ENCODE measurements at regions not wholly inside any gene's neighbourhood (a gene's known extent, or its start where the extent isn't known, plus 50 kb on each side); places are given as distances from the start of the nearest gene placed in this dataset.

- DNase-seq (ENCODE audit: low read depth, low spot score): no peak
- TF ChIP-seq CTCF (IDR thresholded peaks at IDR 0.05; ENCODE audit: low read depth, low read length): no peak
- in situ Hi-C loops (cut with HindIII; ENCODE audit: low sequenced_read_pairs): no loop called here
- no peak overlapping the region for H3K4me3 ChIP-seq (ENCODE audit: low read depth, low read length)
Measured at GRCh38 chr5:5699062-5699461, 276.6 kb downstream of the ICE1 start.

GRCh38 chr5:5695266-5695665 lies 272.8 kb downstream of the ICE1 start:
- no peak for TF ChIP-seq CTCF (IDR thresholded peaks at IDR 0.05; ENCODE audit: low read depth, low read length)
- in situ Hi-C loops (cut with HindIII; ENCODE audit: low sequenced_read_pairs): no loop called here

GRCh38 chr5:5688925-5689310 lies 266.4 kb downstream of the ICE1 start:
- no peak for DNase-seq (ENCODE audit: low read depth, low spot score)
- in situ Hi-C loops (cut with HindIII; ENCODE audit: low sequenced_read_pairs): no loop called here
- TF ChIP-seq CTCF (IDR thresholded peaks at IDR 0.05; ENCODE audit: low read depth, low read length): no peak
- H3K4me3 ChIP-seq (ENCODE audit: low read depth, low read length): no peak overlapping the region

More at GRCh38 chr5:5695266-5695665, 272.8 kb downstream of the ICE1 start:
- no peak overlapping the region for H3K4me3 ChIP-seq (ENCODE audit: low read depth, low read length)
- DNase-seq (ENCODE audit: low read depth, low spot score): no peak

GRCh38 chr5:5688194-5688924 lies 265.9 kb downstream of the ICE1 start:
- no peak overlapping the region for H3K4me3 ChIP-seq (ENCODE audit: low read depth, low read length)
- no peak for TF ChIP-seq CTCF (IDR thresholded peaks at IDR 0.05; ENCODE audit: low read depth, low read length)
- in situ Hi-C loops (cut with HindIII; ENCODE audit: low sequenced_read_pairs): no loop called here
- no peak for DNase-seq (ENCODE audit: low read depth, low spot score)

GRCh38 chr5:5687113-5687512 lies 264.6 kb downstream of the ICE1 start:
- TF ChIP-seq CTCF (IDR thresholded peaks at IDR 0.05; ENCODE audit: low read depth, low read length): no peak
- no peak overlapping the region for H3K4me3 ChIP-seq (ENCODE audit: low read depth, low read length)
- DNase-seq (ENCODE audit: low read depth, low spot score): no peak
- in situ Hi-C loops (cut with HindIII; ENCODE audit: low sequenced_read_pairs): no loop called here

GRCh38 chr5:5686356-5686755 lies 263.9 kb downstream of the ICE1 start:
- in situ Hi-C loops (cut with HindIII; ENCODE audit: low sequenced_read_pairs): no loop called here
- DNase-seq (ENCODE audit: low read depth, low spot score): no peak
- no peak overlapping the region for H3K4me3 ChIP-seq (ENCODE audit: low read depth, low read length)
- no peak for TF ChIP-seq CTCF (IDR thresholded peaks at IDR 0.05; ENCODE audit: low read depth, low read length)

Data from astrocyte of the spinal cord (primary cell).